Ovary (tissue), 3 donors: ENCODE measurements at regions not wholly inside any gene's neighbourhood (a gene's known extent, or its start where the extent isn't known, plus 50 kb on each side); places are given as distances from the start of the nearest gene placed in this dataset.

Experiments
- EP300 ChIP-seq: sonication (generic); formaldehyde crosslinking; IDR thresholded peaks from one replicate; pipeline ENCODE4 v1.6.1; 2017; ENCODE audit warnings: antibody characterized with exemption
- POLR2A ChIP-seq: fragments of 450-650 bp; IDR thresholded peaks from one replicate; pipeline ENCODE4 v1.6.1; 2017; ENCODE audit warnings: antibody characterized with exemption, mild to moderate bottlenecking, moderate library complexity
- TF ChIP-seq, protein P1 (sequence below), 3 donors: fragments of 450-650 bp in 2 of 3; fragments of 200-600 bp in 1 of 3; IDR thresholded peaks; one replicate each; pipeline versions ENCODE4 v1.5.1 to v1.8.0; 2016 to 2022; ENCODE audit warnings: antibody characterized with exemption in 3 of 3, mild to moderate bottlenecking in 1 of 3
- donor health status: DM: no; HTN: no; CAD: no.

DNA sequence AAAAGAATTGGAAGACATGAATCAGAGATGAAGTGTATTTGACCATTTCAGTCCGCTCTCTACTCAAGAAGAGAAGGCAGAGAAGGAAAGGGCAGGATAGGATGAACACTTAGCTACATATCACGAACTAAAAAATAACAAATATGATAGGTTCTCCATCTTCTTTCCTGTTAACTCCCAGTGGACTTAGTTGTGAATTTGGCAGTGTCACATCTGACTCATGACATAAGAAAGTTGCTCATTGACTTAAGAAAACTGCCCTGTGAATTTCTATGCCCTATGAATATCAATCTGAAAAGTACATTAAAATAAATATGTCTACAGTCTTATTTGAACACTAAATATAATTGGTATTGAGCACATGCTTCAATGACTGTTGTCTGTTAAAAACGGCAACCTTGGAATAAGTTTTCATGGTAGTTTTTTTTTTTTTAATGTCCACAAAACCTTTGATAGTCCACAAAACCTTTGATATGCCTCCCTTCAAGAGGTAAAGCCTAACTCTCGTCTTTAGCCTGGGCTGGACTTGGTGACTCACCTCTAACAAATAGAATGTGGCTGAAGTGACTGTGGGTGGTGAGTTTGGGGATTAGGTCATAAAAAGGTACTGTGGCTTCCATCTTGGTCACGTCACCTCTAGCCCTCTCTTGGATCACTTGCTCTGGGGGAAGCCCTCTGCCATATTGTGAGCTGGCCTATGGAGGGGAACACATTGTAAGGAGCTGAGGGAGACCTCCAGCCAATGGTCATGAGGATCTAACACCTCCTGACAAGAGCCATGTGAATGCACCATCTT is 184.7 kb upstream of the S100G start:
- TF ChIP-seq POLR2A (no peak), EP300 (no peak)
- TF ChIP-seq, protein P1, sequence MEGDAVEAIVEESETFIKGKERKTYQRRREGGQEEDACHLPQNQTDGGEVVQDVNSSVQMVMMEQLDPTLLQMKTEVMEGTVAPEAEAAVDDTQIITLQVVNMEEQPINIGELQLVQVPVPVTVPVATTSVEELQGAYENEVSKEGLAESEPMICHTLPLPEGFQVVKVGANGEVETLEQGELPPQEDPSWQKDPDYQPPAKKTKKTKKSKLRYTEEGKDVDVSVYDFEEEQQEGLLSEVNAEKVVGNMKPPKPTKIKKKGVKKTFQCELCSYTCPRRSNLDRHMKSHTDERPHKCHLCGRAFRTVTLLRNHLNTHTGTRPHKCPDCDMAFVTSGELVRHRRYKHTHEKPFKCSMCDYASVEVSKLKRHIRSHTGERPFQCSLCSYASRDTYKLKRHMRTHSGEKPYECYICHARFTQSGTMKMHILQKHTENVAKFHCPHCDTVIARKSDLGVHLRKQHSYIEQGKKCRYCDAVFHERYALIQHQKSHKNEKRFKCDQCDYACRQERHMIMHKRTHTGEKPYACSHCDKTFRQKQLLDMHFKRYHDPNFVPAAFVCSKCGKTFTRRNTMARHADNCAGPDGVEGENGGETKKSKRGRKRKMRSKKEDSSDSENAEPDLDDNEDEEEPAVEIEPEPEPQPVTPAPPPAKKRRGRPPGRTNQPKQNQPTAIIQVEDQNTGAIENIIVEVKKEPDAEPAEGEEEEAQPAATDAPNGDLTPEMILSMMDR (IDR thresholded peaks at IDR 0.05): no peak
